Activated CD4-positive, alpha-beta T cell treated with anti-CD3 and anti-CD28 coated beads, Interleukin-2, amount 50 U/mL, for 1 hour (primary cell): ENCODE measurements at regions not wholly inside any gene's neighbourhood (a gene's known extent, or its start where the extent isn't known, plus 50 kb on each side); places are given as distances from the start of the nearest gene placed in this dataset.

Experiments used
- DNase-seq: peaks from one replicate; pipeline ENCODE4 v3.0.0-alpha.2; 2020

DNA sequence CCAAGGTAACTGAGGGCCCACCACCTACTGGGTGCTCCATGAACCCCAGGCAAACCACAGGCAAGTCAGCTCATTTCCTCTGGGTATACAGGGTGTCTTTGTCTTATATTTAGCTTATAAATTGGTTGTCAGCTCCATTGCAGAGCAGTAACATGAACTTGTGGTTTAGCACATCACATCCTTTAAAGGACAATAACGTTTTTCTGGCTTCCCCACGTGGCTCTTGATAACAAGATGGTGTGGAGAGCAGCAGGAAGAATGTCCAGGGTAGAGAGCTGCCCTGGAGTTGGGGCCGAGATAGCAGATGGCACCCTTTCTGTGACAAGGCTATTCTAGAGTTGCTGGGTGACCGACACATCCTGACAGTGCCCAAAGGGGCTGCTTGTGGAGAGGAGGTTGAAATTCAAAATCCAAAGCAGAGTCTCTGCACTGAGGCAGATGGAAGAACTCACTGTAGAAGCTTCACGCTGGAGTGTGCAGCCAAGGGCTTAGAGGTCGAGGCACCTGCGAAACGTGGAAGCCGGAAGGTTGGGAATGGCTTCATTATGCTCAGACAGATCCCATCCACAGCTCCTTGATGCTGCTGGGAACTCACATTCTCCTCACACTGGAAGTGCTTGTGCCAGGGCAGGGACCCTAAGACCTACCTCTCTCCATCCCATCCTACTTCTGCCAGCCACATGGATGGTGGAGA, 133.0 kb upstream of the FRY start:
- no peak for DNase-seq

DNA sequence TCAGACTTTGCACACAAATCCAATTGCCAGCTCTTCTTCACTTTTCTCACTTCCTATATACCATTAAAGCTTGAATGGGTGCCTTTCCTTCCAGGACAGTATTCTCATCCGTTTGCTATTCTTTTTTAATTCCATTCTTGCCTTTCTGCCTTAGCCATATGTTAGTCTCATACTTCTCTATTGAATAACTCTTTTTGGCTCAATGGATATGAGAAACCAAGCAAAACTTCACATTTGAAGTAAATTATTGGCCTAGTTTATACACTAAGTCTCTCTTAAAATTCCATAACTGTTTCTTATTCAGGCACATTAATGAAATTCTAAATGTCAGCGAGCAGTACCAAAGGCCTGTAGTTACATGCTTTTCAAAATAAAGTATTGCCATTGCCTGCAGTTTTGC, 129.6 kb upstream of the FRY start:
- no peak for DNase-seq

DNA sequence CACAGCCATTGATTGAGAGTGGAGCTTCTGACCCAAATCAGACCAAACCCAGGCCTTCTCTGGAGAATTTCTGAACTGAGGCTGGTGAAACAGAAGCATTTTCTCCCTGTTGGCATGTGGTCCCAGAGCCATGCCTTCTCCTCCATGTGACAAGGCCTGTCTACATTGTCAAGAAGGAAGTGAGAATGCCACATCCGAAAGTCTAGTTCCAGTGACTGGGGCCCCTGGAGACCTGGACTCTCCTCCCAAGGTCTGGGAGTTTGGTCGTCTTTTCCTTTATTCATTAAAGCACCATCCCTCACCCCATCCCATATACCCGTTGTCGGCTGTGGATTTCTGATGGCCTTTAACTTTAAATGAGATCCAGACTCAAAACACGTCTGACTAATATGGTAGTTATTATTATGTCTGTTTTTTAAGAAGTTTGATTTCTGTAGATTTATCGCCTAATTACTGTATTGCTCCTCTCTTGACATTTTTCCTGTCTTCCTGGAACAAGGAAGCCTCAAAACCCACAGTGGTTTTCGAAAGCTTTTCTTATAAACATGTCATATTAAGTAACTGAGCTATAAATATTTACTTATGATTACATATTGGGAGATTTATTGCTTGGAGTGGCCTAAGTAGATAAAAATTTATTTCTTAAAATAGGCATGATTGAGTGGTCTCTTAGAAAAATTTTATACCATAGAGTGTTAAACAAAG, 128.3 kb upstream of the FRY start:
- DNase-seq = no peak

DNA sequence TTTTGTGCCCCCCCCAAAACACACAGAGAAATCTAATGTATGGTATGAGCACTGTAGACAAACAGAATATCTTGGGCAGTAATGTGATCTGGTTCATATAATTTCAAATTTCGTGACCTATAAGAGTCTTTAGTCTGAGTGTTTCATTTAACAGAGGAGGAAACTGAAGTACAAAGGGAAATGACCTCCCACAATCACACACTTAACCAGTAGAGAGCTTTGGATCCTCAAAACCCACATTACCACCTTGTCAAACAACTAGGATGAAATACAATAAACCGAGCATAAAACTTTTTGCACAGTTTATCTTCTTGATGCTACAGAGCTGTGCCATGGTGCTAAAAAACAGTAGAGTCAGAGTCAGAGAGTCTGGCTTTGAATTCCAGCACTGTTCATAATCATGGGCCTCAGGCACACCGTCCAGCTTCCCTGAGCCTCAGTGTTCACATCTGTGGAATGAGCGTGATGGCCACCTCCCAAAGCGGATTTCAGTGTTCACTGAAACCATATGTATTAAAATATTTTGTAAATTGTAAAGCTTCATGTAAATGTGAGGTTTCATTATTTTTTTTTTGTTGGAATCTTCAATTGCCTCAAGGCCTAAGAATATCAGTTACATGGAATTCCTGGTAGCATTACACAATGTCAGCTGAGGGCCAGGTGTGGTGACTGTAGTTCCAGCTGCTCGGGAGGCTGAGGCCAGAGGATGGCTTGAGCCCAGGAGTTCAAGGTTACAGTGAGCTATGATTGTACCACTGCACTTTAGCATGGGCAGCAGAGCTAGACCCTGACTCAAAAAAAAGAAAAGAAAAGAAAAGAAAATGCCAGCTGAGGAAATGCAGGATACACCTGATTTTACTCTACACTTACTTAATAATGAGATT, 126.4 kb upstream of the FRY start:
- no peak for DNase-seq

DNA sequence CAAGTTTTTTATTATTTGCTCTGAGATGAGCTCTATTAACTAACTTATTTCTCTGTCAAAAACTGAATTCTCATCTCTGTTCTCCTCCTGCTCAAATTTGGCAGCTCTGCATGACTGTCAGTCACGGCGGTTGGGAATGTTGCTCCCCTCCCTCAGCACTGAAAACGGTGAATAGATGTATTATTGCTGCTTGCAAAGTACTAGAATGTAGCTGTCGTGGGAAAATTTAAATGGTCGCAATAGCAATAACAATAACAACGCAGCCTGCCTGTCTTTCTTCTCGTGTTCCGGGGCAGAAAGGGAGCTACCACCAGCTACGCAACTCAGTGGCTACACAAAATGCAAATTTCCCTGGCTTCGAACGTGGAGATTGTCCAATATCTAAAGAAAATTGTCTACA, 125.6 kb upstream of the FRY start:
- no peak for DNase-seq

DNA sequence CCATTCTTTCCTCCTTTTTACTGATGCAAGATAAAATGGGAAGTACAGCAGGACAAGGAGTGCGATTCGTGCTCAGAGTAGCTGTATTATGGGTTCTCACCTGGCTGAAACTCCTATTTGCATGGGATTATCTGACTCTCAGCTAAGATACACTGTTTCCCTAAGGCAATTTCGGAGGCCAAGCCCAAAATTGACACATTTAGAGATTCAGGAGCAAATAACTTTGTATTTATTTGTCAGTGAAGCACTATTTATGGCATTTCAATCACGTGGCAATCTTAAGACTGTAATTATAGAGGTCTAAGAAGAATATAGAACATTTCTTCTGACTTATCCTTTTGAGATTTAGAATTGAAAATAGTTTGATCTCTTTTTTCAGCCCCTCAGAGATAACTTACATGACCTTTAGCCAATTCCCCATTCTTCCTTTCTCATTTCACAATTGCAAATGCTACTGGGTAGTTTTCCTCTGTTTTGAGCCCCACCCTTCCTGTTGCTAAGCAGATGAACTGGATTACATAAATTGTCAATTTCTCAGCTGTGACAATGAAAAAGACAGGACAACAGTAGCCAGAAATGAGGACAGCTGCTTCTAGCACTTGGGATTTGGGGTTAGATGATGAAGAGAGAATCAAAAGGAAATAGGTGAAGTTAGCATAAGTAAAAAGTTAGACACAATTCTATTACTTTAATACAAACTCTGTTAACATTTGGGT, 122.7 kb upstream of the FRY start:
- DNase-seq = no peak

DNA sequence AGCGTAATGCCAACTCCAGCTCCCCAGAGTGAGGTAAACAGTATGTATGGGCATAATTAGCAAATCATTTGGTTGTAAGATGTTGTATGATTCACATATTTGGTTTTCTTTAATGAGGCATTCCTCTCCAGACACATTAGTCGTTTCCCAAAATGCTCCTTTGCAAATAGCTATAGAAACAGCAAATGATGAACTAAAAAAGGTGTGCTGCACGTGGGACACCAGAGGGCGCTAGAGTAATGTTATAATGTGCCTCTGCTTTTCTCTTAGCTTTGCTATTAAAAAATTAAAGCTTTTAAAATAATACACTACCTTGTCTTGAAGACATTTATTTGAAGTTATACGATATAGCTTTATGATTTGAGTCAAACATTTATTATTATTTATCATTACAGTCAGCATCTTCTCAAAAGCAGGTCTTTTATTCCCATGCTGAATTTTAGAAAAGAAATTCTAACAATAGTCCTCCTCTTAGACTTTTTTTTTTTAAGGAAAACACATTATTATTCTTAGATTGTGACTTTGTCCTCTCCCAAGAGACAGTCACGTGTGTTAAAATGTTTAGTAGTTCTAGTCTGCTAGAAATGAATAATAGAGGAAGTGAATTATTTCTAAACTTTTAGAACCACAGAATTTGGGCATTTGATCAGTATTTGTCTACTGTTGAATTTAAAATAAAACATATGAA, 121.6 kb upstream of the FRY start:
- peak; percentile 51 for DNase-seq

DNA sequence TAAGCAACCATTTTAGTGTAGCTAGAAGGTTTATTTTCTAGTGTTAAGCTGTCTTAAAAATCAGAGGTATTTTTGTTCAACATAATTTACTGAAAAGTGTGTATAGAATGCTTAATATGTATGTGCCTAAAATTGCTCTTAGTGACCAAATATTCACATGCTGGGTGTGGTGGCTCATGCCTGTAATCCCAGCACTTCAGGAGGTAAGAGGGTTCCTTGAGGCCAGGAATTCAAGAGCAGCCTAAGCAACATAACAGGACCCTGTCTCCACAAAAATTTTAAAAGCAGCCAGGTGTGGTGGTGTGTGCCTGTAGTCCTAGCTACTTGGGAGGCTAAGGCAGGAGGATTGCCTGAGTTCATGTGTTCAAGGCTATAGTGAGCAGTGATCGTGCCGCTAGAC, 120.9 kb upstream of the FRY start:
- no peak for DNase-seq

DNA sequence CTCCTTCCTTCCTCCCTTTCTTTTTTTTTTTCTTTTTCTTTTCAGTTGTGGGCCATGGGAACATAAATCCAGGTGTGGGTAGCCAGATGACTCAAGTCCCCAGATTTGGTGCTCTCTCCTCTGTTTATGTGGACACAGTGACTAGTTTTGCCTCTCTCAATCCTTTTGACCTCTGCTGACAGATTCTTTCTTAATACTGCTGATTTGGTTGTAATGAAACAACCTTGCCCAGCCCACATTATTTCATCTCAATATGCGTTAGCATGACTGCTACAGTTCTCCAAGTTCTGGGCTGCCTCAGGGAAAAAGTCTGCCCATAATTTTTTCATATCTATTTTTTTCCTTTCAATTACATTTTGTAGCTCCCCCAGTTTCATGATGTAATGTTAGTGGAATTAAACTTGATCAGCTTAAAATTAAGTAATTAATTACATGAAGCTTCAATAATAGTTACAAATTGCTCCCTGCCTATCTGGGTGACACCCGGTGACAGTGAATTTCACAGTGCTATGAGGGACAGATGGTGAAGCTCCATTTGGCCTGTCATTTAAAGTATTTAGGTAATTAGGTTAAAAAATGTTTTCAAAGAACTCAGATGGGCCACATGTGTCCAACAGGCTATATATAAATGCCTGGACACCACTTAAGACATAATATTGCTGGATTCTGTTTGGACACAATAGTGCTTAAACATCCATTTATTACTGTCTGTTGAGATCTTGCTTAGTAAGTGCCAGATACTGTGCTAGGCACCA, 118.8 kb upstream of the FRY start:
- no peak for DNase-seq

DNA sequence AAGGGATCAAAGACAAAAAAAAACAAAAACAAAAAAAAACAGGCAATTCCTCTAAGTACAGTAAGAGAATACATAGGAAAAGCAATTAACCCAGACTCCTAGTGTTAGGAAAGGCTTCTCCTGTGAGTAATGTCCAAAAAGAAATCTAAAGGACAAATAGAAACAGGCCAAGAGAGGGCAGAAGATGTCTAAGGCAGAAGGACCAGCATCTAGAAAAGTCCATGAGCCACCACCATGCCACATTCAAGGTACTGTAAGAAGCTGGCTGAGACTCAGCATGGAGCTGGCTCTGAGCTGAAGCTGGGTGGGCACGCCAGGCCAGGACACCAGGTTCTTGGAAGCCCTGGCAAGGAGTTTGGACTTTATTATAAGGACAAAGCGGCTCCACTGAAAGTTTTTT, 118.1 kb upstream of the FRY start:
- no peak for DNase-seq

DNA sequence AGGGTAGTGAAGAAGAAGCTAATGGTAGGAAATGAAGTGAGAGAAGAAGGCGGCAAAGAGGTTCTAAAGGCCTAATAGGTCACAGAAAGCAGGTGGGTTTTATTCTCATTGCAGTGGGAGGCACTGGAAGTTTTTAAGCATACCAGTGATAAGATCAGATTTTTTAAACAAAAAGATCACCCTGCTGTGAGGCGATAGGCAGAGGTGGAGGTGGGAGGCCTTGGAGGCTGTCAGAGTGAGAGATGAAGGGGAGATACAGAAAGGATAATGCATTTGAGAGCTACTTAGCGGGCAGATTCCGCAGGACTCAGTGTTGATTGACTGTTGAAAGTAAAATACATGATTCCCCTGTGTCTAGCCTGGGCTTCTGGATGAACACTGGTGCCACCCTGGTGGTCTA, 116.7 kb upstream of the FRY start:
- no peak for DNase-seq

DNA sequence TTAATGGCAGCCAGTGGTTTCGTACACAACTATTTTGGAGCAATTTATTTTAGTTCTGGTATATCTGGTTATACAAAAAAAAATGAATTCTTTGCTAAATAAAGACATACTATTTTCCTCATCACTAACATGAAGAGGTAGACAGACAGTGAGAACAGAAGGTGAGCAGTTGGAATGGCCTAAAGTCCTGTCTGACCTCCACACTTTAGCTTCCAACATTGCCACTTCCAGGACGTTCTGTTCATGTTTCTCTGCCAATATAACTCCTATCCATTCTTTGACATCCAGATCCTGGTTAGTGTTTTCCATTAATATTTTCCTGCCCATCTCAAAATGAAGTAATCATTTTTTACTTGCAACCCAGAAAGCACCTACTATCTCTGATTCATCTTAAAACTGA, 112.9 kb upstream of the FRY start:
- no peak for DNase-seq

DNA sequence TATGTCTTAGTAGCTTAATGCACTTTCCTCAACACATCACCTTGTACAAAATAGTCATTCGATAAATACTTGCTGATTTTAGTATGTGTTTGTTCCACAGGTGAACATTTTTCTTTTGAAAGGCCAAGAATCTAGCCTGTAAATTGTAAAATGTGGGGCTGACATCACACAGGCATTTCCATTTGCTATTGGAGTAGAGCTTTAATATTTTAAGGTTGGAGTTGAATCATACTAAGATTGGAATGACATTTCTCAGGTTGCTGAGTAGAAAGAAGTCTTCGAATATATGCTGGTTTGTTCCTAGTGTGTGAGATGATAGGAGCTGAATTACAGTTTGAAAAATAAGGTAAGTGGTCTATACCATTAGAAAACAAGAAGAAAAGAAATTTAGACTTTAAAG, 112.3 kb upstream of the FRY start:
- DNase-seq = no peak

DNA sequence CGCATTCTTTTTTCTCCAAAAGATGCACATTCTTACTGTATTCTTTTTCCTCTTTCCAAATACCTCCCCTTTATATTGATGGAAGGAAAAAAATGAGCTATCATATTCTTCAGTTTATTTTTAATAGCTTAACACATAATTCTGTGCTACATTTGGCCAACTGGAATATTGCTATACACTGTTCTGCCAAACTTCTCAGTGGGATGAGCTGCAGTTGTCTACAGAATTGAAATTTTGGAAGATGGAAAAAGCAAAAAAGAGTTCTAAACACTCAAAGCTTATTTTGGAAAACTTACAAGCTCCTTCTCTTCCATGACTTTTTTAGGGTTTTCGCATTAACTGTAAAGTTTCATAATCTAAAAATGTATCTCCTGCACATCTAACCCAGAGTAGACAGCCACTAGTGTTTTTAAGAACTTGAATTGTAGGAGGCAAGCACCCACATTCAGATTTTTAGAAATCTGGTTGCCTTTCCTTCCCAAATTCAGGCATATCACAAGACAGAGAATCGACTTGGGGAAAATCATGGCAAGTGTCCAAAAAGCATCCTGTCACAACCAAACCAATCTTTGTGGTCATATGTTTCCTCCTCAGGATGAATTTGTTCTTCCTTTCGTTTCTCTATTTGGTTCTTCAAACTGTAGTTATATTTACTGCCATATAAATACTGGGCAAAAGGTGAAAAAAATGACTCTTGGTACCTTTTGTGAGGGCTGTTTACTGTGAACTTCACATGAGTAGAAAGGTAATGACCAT, 111.4 kb upstream of the FRY start:
- no peak for DNase-seq

DNA sequence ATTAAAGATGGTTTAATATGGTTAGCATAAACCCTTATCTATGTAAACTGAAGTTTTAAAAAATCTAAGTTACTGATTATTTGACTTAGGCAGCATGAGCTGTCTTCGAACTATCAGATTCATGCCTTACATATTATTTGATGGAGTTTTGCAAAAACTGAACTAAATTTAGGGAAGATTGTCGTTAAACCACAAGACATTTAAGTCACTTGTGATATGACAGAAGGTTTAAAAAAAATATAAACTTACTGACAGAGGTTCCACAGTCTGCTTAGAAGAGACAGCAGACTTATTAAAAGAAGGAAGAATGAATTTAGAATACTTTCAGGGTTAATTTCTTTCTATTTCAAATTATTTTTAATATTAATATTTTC, 110.9 kb upstream of the FRY start:
- no peak for DNase-seq

DNA sequence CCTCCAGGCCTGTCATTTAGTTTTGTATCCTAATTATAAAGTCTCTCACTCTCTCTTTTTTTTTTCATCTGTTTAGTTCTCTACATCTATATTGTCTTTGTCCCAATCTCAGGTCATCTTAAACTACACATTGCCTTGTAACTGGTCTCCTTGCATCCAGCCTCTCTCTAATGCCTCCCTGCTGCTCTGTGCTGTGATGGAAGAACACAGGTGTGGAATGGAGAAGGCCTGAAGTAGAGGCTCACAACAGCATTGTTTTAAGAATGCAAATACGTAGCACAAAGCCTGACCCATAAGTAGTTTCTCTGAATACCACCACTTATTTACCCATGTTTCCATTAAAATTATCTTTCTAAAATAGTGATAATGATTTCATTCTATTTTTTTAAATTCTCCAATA, 108.8 kb upstream of the FRY start:
- no peak for DNase-seq

DNA sequence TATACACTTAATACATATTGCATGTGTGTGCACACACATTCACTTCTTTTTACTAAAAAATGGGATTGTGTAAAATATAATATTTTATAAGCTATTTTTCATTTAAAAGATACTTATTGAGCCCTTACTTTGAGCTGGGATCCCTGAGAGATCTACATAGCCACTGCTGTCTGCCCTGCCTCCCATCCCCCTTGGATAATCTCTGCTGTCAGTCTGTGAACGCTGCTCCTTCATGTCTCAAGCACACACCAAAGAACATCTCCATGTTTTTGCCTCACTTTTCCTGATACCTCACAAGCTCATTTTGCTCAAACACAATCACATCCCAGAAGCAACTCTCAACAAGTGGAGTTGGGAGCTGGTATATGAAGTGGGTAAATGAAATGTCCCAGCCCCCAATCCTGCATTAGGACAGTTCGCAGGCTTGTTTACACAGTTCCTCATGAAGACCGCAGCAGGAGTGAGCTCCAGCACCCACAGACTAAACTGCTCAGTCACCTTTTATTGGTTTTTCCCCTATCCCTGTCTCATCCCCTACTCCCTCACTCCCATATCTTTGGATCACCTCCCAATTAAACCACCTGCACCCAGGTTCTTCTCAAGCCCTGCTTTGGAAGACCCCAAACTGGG, 108.3 kb upstream of the FRY start:
- DNase-seq = no peak

DNA sequence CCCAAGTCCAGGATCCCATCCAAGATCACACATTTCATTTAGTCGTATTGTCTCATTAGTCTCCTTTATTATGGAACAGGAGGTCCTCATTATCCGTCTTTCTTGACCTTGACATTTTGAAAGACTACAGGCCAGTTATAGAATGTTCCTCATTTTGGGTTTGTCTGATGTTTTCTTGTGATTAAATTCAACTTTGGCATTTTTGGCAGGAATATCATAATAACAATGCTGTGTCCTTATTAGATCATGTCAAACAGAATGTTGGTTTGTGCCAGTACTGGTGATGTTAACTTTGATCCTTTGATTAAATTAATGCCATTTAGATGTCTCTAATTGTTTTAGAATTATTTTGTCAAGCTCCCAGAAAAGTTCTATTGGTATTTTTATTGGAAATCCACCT, 106.5 kb upstream of the FRY start:
- DNase-seq = no peak

DNA sequence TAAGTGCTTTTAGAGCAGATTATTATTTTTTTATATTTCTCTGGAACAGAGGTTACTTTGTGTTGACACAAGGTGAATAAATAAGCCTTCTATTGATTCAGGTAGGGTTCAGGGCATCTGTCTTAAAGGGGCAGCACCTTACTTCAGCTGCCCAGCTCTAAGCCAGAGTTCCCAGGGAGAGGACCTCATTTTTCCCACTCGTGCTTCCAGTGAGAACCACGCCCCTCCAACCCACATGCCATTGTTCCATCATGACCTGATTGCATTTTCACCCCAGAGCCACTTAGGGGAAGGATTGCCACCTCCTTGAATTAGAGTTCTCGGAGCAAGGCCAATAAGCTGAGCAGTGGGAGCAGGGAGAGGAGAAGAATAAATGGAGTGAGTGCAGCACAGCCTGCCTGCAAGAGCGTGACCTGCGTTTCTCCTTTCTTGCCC, 104.3 kb upstream of the FRY start:
- no peak for DNase-seq

DNA sequence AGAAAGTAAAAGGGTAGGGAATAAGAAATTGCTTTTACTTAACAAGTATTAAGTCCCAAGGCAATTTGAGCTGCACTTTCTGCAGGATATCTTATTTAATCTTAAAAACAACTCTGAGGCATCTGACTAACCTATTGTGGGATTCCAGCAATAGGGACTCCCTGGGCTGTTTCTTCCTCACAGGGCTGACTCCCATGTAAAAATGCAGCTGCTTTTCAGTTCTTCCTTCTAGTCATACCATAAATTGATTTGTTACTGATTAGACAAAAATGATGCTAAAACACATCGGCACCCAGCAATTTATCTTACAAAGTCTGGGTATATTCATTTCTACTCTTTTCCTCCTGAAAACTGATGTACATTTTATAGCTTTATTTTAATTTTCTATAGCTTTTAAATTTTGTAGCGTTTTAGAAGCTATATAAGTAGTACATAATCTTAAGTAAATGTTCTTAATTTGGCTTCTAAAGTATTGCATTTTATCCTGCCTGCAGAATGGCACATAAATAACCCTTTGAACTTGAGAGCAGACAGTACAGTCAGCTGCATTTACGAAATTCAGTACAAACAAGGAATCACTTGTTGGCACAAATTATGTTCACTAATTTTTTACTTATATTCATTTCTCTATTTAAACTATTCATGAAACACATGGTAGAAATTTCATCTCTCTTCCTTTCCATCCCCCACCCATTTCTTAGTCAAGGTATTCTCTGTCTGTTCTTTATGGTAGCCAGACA, 102.4 kb upstream of the FRY start:
- DNase-seq = no peak
